Gastroesophageal sphincter (tissue), 4 donors: ENCODE measurements at regions not wholly inside any gene's neighbourhood (a gene's known extent, or its start where the extent isn't known, plus 50 kb on each side); places are given as distances from the start of the nearest gene placed in this dataset.
"Not testable (repeated sequence)": the region's sequence is repeated elsewhere in the genome, so short reads cannot be mapped to it uniquely, and the experiment has no call there.

Experiments
- ATAC-seq: fragments of 150-250 bp; one replicate; pipeline ENCODE4 v1.9.1; 2016; ENCODE audit warnings: mild to moderate bottlenecking, moderate library complexity
- H3K27ac ChIP-seq, 4 donors: fragments of 200-600 bp; sonication (generic) in 3 of 4; 1 replicate in 3 of 4; 2 replicates in 1 of 4; pipeline ENCODE4 v1.5.1; 2016 to 2019
- H3K27me3 ChIP-seq: fragments of 200-600 bp; sonication (generic); one replicate; pipeline ENCODE4 v1.5.1; 2019
- H3K36me3 ChIP-seq, 2 donors: fragments of 200-600 bp; sonication (generic); one replicate each; pipeline ENCODE4 v1.5.1; 2019; ENCODE audit warnings: control low read depth in 1 of 2
- H3K4me1 ChIP-seq, 3 donors: fragments of 200-600 bp; sonication (generic); 1 replicate in 2 of 3; 2 replicates in 1 of 3; pipeline ENCODE4 v1.5.1; 2016 to 2019; ENCODE audit warnings: control low read depth in 2 of 3
- H3K4me3 ChIP-seq, 2 donors: fragments of 200-600 bp; sonication (generic); one replicate each; pipeline ENCODE4 v1.5.1; 2019; ENCODE audit warnings: mild to moderate bottlenecking in 1 of 2, moderate library complexity in 1 of 2
- H3K9me3 ChIP-seq, 3 donors: fragments of 200-600 bp; sonication (generic); one replicate each; pipeline ENCODE4 v1.5.1; 2017 to 2019; ENCODE audit warnings: control low read depth in 2 of 3
- EP300 ChIP-seq: sonication (generic); formaldehyde crosslinking; IDR thresholded peaks from one replicate; pipeline ENCODE4 v1.6.1; 2017; ENCODE audit warnings: antibody characterized with exemption, mild to moderate bottlenecking
- POLR2A ChIP-seq, 2 donors: fragments of 450-650 bp; IDR thresholded peaks; one replicate each; pipeline ENCODE4 v1.6.1; 2017; ENCODE audit warnings: antibody characterized with exemption in 2 of 2, mild to moderate bottlenecking in 2 of 2, moderate library complexity in 1 of 2
- POLR2AphosphoS5 ChIP-seq: sonication (generic); formaldehyde crosslinking; IDR thresholded peaks from one replicate; pipeline ENCODE4 v1.6.1; 2017; ENCODE audit warnings: antibody characterized with exemption
- WGBS, 2 donors: methylation state at CpG; one replicate each; pipeline ENCODE4 v1.1.5; 2018; ENCODE audit warnings: low coverage in 1 of 2; 5-methylcytosine and 5-hydroxymethylcytosine counted together
- TF ChIP-seq, protein P1 (sequence below), 4 experiments: fragments of 200-600 bp in 2 of 4; fragments of 450-650 bp in 2 of 4; sonication (generic) in 1 of 4; IDR thresholded peaks; one replicate each; pipeline ENCODE4 v1.5.1; 2017 to 2019; ENCODE audit warnings: antibody characterized with exemption in 4 of 4, mild to moderate bottlenecking in 2 of 4, moderate library complexity in 2 of 4

DNA sequence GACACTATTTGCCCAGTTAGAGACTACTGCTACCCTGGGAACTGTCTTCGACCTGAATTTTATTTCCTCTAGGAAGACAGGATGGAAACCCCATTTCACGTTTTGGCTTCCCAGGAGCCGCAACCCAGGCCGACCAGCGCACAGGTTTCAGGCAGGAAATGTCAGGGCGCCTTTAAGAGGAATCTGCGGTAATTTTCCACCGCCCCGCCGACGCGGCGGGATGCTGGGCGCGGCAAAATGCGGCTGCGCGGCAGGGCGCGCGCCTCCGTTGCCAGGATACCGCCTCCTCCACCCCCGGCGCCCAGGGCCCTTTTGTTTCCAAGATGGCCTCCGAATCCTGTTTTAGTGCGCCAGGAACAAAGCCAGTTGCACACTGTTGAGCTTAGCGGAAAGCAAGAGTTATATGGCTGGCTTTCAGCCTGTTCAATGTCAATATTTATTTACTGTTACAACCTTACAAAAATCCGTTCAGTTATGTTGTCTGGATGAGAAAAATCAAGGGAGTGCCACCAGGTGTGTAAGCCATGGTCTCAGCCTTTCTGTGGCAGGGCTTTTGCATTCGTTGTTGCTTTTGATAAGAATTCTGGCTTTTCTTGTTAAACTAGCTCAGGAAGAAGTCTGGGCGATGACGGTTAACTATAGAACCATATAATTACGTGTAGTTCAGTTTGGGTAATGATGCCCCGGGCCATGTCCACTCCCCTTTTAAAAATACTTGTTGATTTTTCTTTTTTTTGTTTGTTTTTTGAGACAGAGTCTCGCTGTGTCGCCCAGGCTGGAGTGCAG, 79.7 kb upstream of the CHD2 start:
- TF ChIP-seq EP300, result no peak
- peak; percentile 11 to 37 for TF ChIP-seq POLR2A (IDR thresholded peaks at IDR 0.05)
- TF ChIP-seq, protein P1, sequence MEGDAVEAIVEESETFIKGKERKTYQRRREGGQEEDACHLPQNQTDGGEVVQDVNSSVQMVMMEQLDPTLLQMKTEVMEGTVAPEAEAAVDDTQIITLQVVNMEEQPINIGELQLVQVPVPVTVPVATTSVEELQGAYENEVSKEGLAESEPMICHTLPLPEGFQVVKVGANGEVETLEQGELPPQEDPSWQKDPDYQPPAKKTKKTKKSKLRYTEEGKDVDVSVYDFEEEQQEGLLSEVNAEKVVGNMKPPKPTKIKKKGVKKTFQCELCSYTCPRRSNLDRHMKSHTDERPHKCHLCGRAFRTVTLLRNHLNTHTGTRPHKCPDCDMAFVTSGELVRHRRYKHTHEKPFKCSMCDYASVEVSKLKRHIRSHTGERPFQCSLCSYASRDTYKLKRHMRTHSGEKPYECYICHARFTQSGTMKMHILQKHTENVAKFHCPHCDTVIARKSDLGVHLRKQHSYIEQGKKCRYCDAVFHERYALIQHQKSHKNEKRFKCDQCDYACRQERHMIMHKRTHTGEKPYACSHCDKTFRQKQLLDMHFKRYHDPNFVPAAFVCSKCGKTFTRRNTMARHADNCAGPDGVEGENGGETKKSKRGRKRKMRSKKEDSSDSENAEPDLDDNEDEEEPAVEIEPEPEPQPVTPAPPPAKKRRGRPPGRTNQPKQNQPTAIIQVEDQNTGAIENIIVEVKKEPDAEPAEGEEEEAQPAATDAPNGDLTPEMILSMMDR (IDR thresholded peaks at IDR 0.05), result peak in 1 of 4 experiments; percentile 2
- TF ChIP-seq POLR2AphosphoS5, result peak; percentile 59
- Histone ChIP-seq H3K36me3 (no peaks in the 10 kb centered on the region), H3K9me3 (no peaks in the 10 kb centered on the region), H3K4me3 (peak overlapping the region; percentile 37 to 46), H3K27me3 (no peaks in the 10 kb centered on the region), H3K27ac (peak overlapping the region; percentile 76 to 86 (median 84)), H3K4me1 (peaks cover 5 to 26% (median 12%) of the 10 kb centered on the region in 3 donors)
- ATAC-seq, result peak; percentile 98
- WGBS, 2 donors, result 24 to 63% methylated on average over 7 to 13 of the region's 36 CpGs

DNA sequence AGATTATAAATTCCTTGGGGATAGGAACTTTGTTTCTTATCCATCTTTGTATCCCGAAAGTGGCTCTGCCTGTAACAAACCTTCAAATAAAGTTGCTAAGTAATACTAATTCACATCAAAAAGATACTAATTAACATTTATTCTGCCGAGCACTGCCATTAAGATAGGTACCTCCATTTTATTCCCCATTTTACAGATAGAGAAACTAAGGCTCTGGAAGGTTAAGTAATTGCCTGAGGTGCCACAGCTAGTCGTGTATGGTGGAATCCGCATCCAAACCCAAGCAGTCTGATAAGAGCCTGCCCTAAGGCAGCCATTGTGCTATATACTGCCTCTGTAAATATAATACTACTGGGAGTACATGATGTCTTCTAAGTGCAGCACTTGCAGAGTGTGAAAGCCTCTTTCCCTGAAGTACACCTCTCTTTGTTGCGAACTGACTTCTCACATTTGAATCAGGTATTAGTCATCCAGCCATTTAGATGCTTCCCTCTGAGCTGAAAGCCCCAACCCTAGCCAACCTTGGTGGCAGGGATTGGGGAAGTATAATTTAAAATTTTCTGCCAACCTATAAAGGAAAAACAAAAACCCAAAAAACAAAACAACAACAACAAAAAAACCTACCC, 78.5 kb upstream of the CHD2 start:
- H3K4me1 ChIP-seq, result peaks cover 5 to 26% (median 12%) of the 10 kb centered on the region in 3 donors
- WGBS, 2 donors, result 73 to 90% methylated on average over 4 to 5 of the region's 5 CpGs
- ATAC-seq, result no peak

DNA sequence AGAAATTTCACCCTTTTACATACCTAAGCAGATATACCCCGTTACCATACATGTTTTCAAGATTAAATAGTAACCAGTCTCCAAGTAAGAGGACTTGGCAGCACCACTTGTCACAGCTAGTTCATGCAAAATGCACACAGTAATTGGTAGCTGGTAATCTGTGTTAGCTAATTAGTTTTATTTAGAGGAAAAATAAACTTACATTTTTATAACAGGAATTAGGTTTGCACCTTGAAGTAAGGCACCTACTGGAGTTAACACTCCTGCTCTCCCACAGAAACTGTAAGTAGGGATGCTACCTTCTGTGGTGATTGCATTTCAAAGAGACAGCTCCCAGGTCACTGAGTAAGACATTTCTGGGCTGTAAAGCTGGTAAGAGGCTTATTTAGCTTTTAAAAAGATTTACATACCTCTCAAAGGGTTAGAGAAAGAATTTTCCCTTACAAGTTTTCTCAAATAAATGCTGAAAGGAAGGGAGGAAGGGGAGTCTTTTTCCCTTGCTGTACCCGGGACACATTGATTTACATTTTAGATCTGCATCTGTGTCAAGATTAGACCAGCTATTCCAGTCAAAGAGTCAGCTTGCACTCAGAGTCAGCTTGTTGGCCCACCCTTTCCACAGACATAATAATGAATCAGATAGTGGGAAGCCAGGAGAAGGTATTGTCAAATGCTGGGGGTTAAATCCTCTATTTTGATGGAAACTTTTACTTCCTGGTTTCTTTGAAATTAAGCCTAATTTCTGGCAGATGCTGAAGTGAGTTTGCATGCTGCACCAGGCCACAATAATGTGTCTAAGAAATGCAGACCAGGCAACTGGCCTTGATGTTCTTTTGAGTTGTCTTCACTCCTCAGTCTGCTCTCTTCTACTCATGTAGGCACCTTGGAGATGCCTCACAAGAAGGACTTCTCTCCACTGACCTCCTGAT, 77.6 kb upstream of the CHD2 start:
- Histone ChIP-seq H3K27ac (peak overlapping the region in 3 of 4 donors; percentile 3 to 86 (median 29)), H3K27me3 (no peaks in the 10 kb centered on the region), H3K36me3 (no peaks in the 10 kb centered on the region), H3K9me3 (no peaks in the 10 kb centered on the region), H3K4me1 (peaks cover 5 to 26% (median 12%) of the 10 kb centered on the region in 3 donors), H3K4me3 (no peak overlapping the region)
- ATAC-seq, result no peak
- TF ChIP-seq, protein P1 (IDR thresholded peaks at IDR 0.05), result no peak
- TF ChIP-seq POLR2AphosphoS5 (no peak), POLR2A (IDR thresholded peaks at IDR 0.05) (no peak), EP300 (no peak)
- 50% methylated on average over 2 of the region's 2 CpGs for WGBS, 2 donors

More for the DNA sequence above, 78.5 kb upstream of the CHD2 start:
- Histone ChIP-seq H3K36me3 (no peaks in the 10 kb centered on the region), H3K4me3 (no peak overlapping the region), H3K27me3 (no peaks in the 10 kb centered on the region), H3K27ac (peak overlapping the region in 1 of 4 donors; percentile 86), H3K9me3 (no peaks in the 10 kb centered on the region)
- TF ChIP-seq POLR2A (IDR thresholded peaks at IDR 0.05) (no peak), POLR2AphosphoS5 (peak; percentile 17)

DNA sequence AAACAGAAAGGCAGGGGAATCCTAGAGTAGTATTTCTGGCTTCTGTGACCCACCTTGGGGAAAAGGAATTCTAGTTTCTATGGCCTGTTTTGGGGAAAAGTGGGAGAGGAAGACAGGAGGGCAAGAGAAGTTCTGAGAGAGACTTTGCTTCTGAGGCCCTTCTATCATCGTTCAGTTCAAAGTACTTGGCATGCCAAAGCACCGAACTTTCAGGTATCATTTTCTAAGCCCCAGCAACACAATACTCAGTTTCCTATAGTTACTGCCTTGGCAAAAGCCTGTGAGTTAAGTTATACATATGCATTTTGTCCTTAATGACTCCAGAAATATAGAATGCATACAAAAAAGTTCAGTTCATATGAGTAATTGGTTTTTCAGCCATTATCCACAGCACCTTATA, 74.1 kb upstream of the CHD2 start:
- no peak for ATAC-seq
- Histone ChIP-seq H3K9me3 (no peaks in the 10 kb centered on the region), H3K36me3 (no peaks in the 10 kb centered on the region), H3K27ac (no peak overlapping the region), H3K4me1 (peaks cover 10 to 17% (median 10%) of the 10 kb centered on the region in 3 donors), H3K4me3 (no peak overlapping the region), H3K27me3 (no peaks in the 10 kb centered on the region)
- WGBS, 2 donors, result 95% methylated on average over 2 of the region's 2 CpGs
- TF ChIP-seq, protein P1 (IDR thresholded peaks at IDR 0.05), result no peak
- no peak for TF ChIP-seq EP300
- TF ChIP-seq POLR2AphosphoS5, result no peak
- no peak for TF ChIP-seq POLR2A (IDR thresholded peaks at IDR 0.05)

DNA sequence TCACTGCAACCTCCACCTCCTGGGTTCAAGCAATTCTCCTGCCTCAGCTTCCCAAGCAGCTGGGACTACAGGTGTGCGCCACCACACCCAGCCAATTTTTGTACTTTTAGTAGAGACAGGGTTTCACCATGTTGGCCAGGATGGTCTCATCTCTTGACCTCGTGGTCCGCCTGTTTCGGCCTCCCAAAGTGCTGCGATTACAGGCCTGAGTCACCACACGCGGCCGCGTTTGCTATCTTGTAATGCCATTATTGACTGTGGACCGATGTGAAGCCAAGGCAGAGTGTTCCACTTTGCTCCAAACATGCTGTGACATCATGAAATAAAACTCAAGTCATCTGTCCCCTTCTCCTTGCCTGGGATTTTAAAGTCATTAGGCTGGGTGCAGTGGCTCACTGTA, 72.1 kb upstream of the CHD2 start:
- not testable (repeated sequence) for H3K4me3 ChIP-seq, H3K27me3 ChIP-seq, H3K9me3 ChIP-seq, H3K36me3 ChIP-seq, H3K27ac ChIP-seq, ATAC-seq
- WGBS, 2 donors, result 90 to 100% methylated on average over 2 to 9 of the region's 10 CpGs
- peaks cover 17 to 35% (median 21%) of the 10 kb centered on the region in 3 donors for H3K4me1 ChIP-seq
